Suprapubic skin (tissue), 4 donors: ENCODE measurements at regions not wholly inside any gene's neighbourhood (a gene's known extent, or its start where the extent isn't known, plus 50 kb on each side); places are given as distances from the start of the nearest gene placed in this dataset.

ENCODE experiments used
- DNase-seq, 2 donors: peaks; one replicate each; pipeline ENCODE4 v3.0.0-alpha.2; 2019; ENCODE audit warnings: low spot score in 2 of 2
- H3K27ac ChIP-seq: fragments of 200-600 bp; sonication (generic); one replicate; pipeline ENCODE4 v1.5.1; 2019
- H3K27me3 ChIP-seq: fragments of 200-600 bp; sonication (generic); one replicate; pipeline ENCODE4 v1.5.1; 2019
- H3K36me3 ChIP-seq: fragments of 200-600 bp; sonication (generic); one replicate; pipeline ENCODE4 v1.5.1; 2019
- H3K4me1 ChIP-seq: fragments of 200-600 bp; sonication (generic); one replicate; pipeline ENCODE4 v1.5.1; 2019
- H3K4me3 ChIP-seq: fragments of 200-600 bp; sonication (generic); one replicate; pipeline ENCODE4 v1.5.1; 2019; ENCODE audit warnings: mild to moderate bottlenecking
- H3K9me3 ChIP-seq: fragments of 200-600 bp; sonication (generic); one replicate; pipeline ENCODE4 v1.5.1; 2019
- EP300 ChIP-seq: sonication (generic); formaldehyde crosslinking; IDR thresholded peaks from one replicate; pipeline ENCODE4 v1.6.1; 2017; ENCODE audit warnings: antibody characterized with exemption
- POLR2A ChIP-seq, 2 donors: fragments of 450-650 bp; IDR thresholded peaks; one replicate each; pipeline ENCODE4 v1.6.1; 2017; ENCODE audit warnings: antibody characterized with exemption in 2 of 2, mild to moderate bottlenecking in 2 of 2, moderate library complexity in 2 of 2
- POLR2AphosphoS5 ChIP-seq, 3 donors: sonication (generic); formaldehyde crosslinking; IDR thresholded peaks; one replicate each; pipeline ENCODE4 v1.6.1; 2017; ENCODE audit warnings: antibody characterized with exemption in 3 of 3
- WGBS: methylation state at CpG from one replicate; pipeline ENCODE4 v1.1.5; 2018; 5-methylcytosine and 5-hydroxymethylcytosine counted together
- TF ChIP-seq, protein P1 (sequence below), 2 donors: fragments of 200-600 bp in 1 of 2; fragments of 450-650 bp in 1 of 2; sonication (generic) in 1 of 2; IDR thresholded peaks; one replicate each; pipeline ENCODE4 v1.5.1; 2016 to 2019; ENCODE audit warnings: antibody characterized with exemption in 2 of 2, mild to moderate bottlenecking in 1 of 2, moderate library complexity in 1 of 2

DNA sequence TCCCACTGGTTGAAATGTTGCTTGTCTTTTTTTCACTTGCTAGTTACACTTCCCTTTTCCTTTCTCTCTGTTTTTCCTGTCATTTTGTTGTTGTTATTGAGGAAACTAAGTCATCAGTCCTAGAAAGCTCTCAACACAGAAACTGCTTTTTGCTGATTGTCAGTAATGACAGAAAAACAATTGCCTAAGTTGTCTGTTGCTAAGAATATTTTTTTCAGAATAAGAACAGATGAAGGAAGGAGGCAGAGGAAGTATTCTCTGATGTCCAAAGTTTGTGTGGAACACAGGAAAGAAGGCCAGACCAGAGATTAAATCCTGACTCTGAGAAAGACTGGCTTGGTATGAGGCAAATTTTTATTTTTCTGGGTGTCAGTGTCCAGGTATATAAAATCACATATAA is 163.3 kb downstream of the CASP12 start:
- TF ChIP-seq POLR2A (IDR thresholded peaks at IDR 0.05) (no peak), POLR2AphosphoS5 (IDR thresholded peaks at IDR 0.05) (no peak), EP300 (no peak)
- TF ChIP-seq, protein P1, sequence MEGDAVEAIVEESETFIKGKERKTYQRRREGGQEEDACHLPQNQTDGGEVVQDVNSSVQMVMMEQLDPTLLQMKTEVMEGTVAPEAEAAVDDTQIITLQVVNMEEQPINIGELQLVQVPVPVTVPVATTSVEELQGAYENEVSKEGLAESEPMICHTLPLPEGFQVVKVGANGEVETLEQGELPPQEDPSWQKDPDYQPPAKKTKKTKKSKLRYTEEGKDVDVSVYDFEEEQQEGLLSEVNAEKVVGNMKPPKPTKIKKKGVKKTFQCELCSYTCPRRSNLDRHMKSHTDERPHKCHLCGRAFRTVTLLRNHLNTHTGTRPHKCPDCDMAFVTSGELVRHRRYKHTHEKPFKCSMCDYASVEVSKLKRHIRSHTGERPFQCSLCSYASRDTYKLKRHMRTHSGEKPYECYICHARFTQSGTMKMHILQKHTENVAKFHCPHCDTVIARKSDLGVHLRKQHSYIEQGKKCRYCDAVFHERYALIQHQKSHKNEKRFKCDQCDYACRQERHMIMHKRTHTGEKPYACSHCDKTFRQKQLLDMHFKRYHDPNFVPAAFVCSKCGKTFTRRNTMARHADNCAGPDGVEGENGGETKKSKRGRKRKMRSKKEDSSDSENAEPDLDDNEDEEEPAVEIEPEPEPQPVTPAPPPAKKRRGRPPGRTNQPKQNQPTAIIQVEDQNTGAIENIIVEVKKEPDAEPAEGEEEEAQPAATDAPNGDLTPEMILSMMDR (IDR thresholded peaks at IDR 0.05) = no peak
- Histone ChIP-seq H3K27ac (no peak overlapping the region), H3K36me3 (no peaks in the 10 kb centered on the region), H3K9me3 (no peaks in the 10 kb centered on the region), H3K4me1 (no peaks in the 10 kb centered on the region), H3K4me3 (no peak overlapping the region), H3K27me3 (no peaks in the 10 kb centered on the region)
- DNase-seq = no peak

DNA sequence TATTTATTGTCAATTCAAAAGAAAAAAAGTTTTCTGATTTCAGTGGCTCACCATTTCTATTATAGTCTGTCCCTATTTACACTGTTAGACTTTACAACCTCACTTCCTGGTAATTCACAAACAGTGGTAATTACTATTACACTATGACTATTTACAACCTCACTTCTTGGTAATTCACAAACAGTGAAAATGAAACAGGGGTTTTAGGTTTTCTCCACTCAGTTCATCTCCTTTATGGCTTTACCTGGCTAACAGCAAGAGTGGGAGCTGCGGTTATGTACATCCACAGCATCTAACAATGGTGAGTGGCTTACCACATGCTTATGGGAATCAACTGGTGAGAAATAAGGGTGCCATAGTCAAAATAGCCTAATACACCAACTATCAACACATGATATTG is 166.4 kb downstream of the CASP12 start:
- H3K4me1 ChIP-seq = no peaks in the 10 kb centered on the region
- no peaks in the 10 kb centered on the region for H3K9me3 ChIP-seq
- H3K4me3 ChIP-seq = no peak overlapping the region
- H3K36me3 ChIP-seq = no peaks in the 10 kb centered on the region
- no peak overlapping the region for H3K27ac ChIP-seq
- no peaks in the 10 kb centered on the region for H3K27me3 ChIP-seq
- 88% methylated on average over 1 of the region's 1 CpG for WGBS
- no peak for DNase-seq
- TF ChIP-seq, protein P1 (IDR thresholded peaks at IDR 0.05) = no peak
- TF ChIP-seq POLR2AphosphoS5 (IDR thresholded peaks at IDR 0.05) (no peak), EP300 (no peak), POLR2A (IDR thresholded peaks at IDR 0.05) (no peak)

DNA sequence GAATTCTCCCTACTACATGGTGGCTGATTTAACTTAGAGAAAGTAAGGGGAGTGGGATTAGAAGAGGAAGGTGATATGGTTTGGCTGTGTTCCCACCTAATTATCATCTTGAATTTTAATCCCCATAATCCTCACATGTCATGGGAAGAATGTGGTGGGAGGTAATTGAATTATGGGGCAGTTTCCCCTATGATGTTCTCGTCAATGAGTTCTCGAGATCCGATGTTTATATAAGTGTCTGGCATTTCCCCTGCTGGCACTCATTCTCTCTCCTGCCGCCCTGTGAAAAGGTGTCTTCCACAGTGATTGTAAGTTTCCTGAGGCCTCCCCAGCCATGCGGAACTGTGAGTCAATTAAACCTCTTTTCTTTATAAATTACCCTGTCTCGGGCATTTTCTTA is 169.3 kb downstream of the CASP12 start:
- Histone ChIP-seq H3K36me3 (no peaks in the 10 kb centered on the region), H3K27me3 (no peaks in the 10 kb centered on the region), H3K9me3 (no peaks in the 10 kb centered on the region), H3K4me1 (no peaks in the 10 kb centered on the region), H3K4me3 (no peak overlapping the region), H3K27ac (no peak overlapping the region)
- TF ChIP-seq, protein P1 (IDR thresholded peaks at IDR 0.05) = no peak
- no peak for TF ChIP-seq EP300
- no peak for TF ChIP-seq POLR2AphosphoS5 (IDR thresholded peaks at IDR 0.05)
- WGBS = 92% methylated on average over 6 of the region's 6 CpGs
- DNase-seq = no peak

DNA sequence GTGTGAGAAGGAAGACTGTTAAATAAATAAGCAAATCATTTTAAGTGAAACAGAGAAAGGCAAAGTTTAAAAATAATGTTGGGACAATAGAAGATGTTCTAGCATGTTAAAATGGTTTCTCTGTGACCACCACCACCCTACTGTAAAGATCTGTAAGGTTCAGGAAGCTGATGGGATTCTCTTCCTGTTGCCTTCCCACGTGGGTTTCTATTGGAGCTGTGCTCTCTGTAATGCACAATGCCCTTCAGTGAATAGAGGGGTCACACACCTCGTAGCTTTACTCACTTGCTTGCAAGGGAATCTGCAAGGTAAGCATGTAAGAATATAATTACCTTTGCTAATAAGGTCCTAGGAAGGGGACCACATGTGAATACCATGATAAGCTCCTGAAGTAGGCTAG is 170.5 kb downstream of the CASP12 start:
- no peak for DNase-seq
- H3K27ac ChIP-seq = no peak overlapping the region
- no peaks in the 10 kb centered on the region for H3K27me3 ChIP-seq
- H3K4me1 ChIP-seq = no peaks in the 10 kb centered on the region
- no peaks in the 10 kb centered on the region for H3K9me3 ChIP-seq
- TF ChIP-seq POLR2A (IDR thresholded peaks at IDR 0.05) (no peak), POLR2AphosphoS5 (IDR thresholded peaks at IDR 0.05) (no peak), EP300 (no peak)
- TF ChIP-seq, protein P1 (IDR thresholded peaks at IDR 0.05) = no peak
- H3K4me3 ChIP-seq = no peak overlapping the region
- no peaks in the 10 kb centered on the region for H3K36me3 ChIP-seq
- 75% methylated on average over 2 of the region's 2 CpGs for WGBS

DNA sequence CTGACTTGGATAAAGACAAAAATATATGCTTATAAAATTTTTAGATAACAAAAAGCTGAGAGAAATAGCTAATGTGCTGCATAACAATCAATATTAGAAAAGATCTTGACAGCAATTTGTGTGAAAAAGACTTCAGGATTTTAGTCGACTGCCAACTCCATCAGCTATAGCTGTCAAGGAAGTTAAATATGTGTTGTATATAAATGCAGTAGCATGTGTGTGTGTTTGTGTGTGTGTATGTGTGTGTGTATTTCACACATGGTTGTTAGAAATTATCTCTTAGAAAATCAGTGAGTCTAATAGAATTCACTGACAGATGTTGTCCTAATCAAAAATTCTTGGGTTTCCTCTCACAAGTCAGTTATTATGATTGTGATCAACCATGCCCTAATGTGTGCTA is 171.2 kb downstream of the CASP12 start:
- DNase-seq = no peak
- Histone ChIP-seq H3K27ac (no peak overlapping the region), H3K27me3 (no peaks in the 10 kb centered on the region), H3K36me3 (no peaks in the 10 kb centered on the region), H3K9me3 (no peaks in the 10 kb centered on the region), H3K4me3 (no peak overlapping the region), H3K4me1 (no peaks in the 10 kb centered on the region)
- WGBS = 79% methylated on average over 1 of the region's 1 CpG
- TF ChIP-seq, protein P1 (IDR thresholded peaks at IDR 0.05) = no peak
- TF ChIP-seq POLR2A (IDR thresholded peaks at IDR 0.05) = no peak
- TF ChIP-seq POLR2AphosphoS5 (IDR thresholded peaks at IDR 0.05) = no peak
- TF ChIP-seq EP300 = no peak
